ENCODE measurements at regions not wholly inside any gene's neighbourhood (a gene's known extent, or its start where the extent isn't known, plus 50 kb on each side); places are given as distances from the start of the nearest gene placed in this dataset.

- no peak for DNase-seq (ENCODE audit: low spot score)
- Histone ChIP-seq H3K79me2 (ENCODE audit: low read depth) (no peaks in the 10 kb centered on the region), H3K27ac (no peak overlapping the region), H3K27me3 (no peaks in the 10 kb centered on the region), H2AFZ (replicated peaks) (no peak overlapping the region), H3K4me1 (no peaks in the 10 kb centered on the region), H3K4me3 (no peak overlapping the region), H3K9ac (no peak overlapping the region), H4K20me1 (ENCODE audit: low read depth) (no peaks in the 10 kb centered on the region), H3K4me2 (no peak overlapping the region), H3F3A (ENCODE audit: low read depth) (no peaks in the 10 kb centered on the region), H3K36me3 (no peaks in the 10 kb centered on the region), H3K9me3 (ENCODE audit: low read depth) (no peaks in the 10 kb centered on the region)
- Mint-ChIP-seq H3K27me3 (ENCODE audit: insufficient read depth, low read depth) (peaks cover 4% of the 10 kb centered on the region), H3K27ac (no peak overlapping the region), H3K4me1 (no peaks in the 10 kb centered on the region), H3K4me3 (no peak overlapping the region), H3K9me3 (peaks cover under 1% of the 10 kb centered on the region), H3K36me3 (no peaks in the 10 kb centered on the region)
- TF ChIP-seq CTCF (IDR thresholded peaks at IDR 0.05) (no peak), EZH2 (IDR thresholded peaks at IDR 0.05) (no peak), EZH2phosphoT487 (IDR thresholded peaks at IDR 0.05) (no peak)
Observed at GRCh38 chr16:8417145-8417544, 173.2 kb downstream of the TMEM114 start.

GRCh38 chr16:8408855-8409567, 181.3 kb downstream of the TMEM114 start:
- H3K36me3 Mint-ChIP-seq: no peaks in the 10 kb centered on the region
- TF ChIP-seq CTCF (IDR thresholded peaks at IDR 0.05): no peak
- no peak for TF ChIP-seq EZH2 (IDR thresholded peaks at IDR 0.05)
- TF ChIP-seq EZH2phosphoT487 (IDR thresholded peaks at IDR 0.05): no peak
- Histone ChIP-seq H3K27ac (no peak overlapping the region), H3K79me2 (ENCODE audit: low read depth) (no peaks in the 10 kb centered on the region), H3K4me1 (no peaks in the 10 kb centered on the region), H3K9me3 (ENCODE audit: low read depth) (no peaks in the 10 kb centered on the region), H4K20me1 (ENCODE audit: low read depth) (no peaks in the 10 kb centered on the region), H2AFZ (replicated peaks) (no peak overlapping the region), H3K4me2 (no peak overlapping the region), H3K27me3 (no peaks in the 10 kb centered on the region), H3K9ac (no peak overlapping the region), H3F3A (ENCODE audit: low read depth) (no peaks in the 10 kb centered on the region), H3K4me3 (no peak overlapping the region), H3K36me3 (no peaks in the 10 kb centered on the region)
- H3K4me3 Mint-ChIP-seq: no peak overlapping the region
- DNase-seq (ENCODE audit: low spot score): no peak
- H3K9me3 Mint-ChIP-seq: peaks cover 3% of the 10 kb centered on the region
- H3K4me1 Mint-ChIP-seq: no peaks in the 10 kb centered on the region
- H3K27me3 Mint-ChIP-seq (ENCODE audit: insufficient read depth, low read depth): peaks cover 6% of the 10 kb centered on the region
- H3K27ac Mint-ChIP-seq: no peak overlapping the region

GRCh38 chr16:8407351-8407750, 183.0 kb downstream of the TMEM114 start:
- no peaks in the 10 kb centered on the region for H3K36me3 Mint-ChIP-seq
- H3K4me1 ChIP-seq: peaks cover 8% of the 10 kb centered on the region
- H3K27ac ChIP-seq: no peak overlapping the region
- TF ChIP-seq CTCF (IDR thresholded peaks at IDR 0.05) (no peak), EZH2 (IDR thresholded peaks at IDR 0.05) (no peak), EZH2phosphoT487 (IDR thresholded peaks at IDR 0.05) (no peak)
- no peak overlapping the region for H3K4me2 ChIP-seq
- peaks cover 3% of the 10 kb centered on the region for H3K9me3 Mint-ChIP-seq
- H3K4me3 ChIP-seq: no peak overlapping the region
- H3K9me3 ChIP-seq (ENCODE audit: low read depth): no peaks in the 10 kb centered on the region
- no peaks in the 10 kb centered on the region for H3K79me2 ChIP-seq (ENCODE audit: low read depth)
- H3K27ac Mint-ChIP-seq: no peak overlapping the region
- no peaks in the 10 kb centered on the region for H3F3A ChIP-seq (ENCODE audit: low read depth)
- H3K4me1 Mint-ChIP-seq: no peaks in the 10 kb centered on the region
- H2AFZ ChIP-seq (replicated peaks): no peak overlapping the region
- no peaks in the 10 kb centered on the region for H3K36me3 ChIP-seq
- H3K27me3 ChIP-seq: no peaks in the 10 kb centered on the region
- no peak overlapping the region for H3K9ac ChIP-seq
- no peaks in the 10 kb centered on the region for H4K20me1 ChIP-seq (ENCODE audit: low read depth)
- no peak overlapping the region for H3K4me3 Mint-ChIP-seq
- no peak for DNase-seq (ENCODE audit: low spot score)
- peaks cover 5% of the 10 kb centered on the region for H3K27me3 Mint-ChIP-seq (ENCODE audit: insufficient read depth, low read depth)

All from neural progenitor cell (in vitro differentiated cells).